ENCODE measurements at regions not wholly inside any gene's neighbourhood (a gene's known extent, or its start where the extent isn't known, plus 50 kb on each side); places are given as distances from the start of the nearest gene placed in this dataset.

DNA sequence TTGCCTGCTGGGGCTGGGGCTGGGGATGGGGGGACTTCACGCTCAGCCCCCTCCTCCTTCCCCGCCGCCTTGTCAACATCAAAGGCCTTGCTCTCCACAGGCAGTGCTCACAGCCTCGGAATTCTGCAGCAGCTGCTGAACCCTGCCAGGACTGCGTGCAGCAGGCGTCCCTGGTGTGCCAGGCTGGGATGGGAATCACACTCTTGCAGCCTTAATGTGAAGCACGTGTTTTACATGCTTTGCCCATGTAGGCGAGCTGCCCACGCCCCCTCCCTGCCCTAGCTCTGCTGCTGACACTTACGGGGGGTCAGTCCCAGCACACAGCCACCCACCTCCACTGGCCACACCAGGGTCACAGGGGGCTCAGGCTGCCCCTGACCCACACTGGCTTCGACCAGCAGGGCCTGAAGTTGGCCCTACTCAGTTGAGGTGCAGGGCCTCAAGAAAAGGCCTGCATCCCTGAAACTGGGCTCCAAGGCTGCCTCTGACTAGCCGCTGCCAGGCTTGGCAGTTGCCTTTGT is 276.2 kb upstream of the RTL1 start:
- DNase-seq (ENCODE audit: low read depth) = no peak

- no peak for DNase-seq (ENCODE audit: low read depth)
Observed at GRCh38 chr14:101181446-101182313, 278.2 kb upstream of the RTL1 start.

GRCh38 chr14:101182476-101182875 is 279.0 kb upstream of the RTL1 start:
- DNase-seq (ENCODE audit: low read depth) = no peak

DNA sequence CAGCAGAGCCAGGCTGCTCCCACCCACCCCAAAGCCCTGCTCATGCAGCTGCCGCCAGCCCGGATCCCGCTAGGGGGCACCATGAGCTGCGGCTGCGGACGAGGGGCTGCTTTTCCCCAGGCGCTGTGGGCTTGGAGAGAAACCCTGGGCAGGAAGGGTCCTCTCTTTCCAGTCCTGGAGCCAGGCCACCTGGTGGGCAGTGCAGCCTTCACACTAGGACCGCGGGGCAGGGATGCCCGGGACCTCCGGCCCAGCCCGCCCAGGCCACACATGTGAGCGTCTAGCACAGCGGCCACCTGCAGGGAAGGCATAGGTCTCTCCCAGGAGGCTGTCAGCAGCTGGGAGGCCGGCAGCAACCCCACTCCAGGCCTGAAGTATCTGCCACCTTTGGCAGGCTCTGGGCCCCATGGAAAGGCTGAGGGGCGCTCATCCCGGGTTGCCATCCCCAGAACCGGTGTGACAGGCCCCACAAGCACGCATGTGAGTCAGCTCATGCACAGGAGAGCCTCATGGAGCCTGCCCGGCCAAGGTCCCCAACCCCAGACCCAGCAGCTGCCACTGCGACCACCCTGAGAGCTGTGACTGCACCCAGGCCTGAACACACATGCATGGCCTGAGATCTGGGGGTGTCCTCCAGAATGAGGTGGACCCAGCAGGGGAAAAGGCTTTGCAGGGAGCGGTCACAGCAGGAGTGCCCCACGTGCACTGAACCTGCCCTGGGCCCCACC is 280.0 kb upstream of the RTL1 start:
- no peak for DNase-seq (ENCODE audit: low read depth)

GRCh38 chr14:101184104-101184455 is 280.6 kb upstream of the RTL1 start:
- no peak for DNase-seq (ENCODE audit: low read depth)

- DNase-seq (ENCODE audit: low read depth) = no peak
Observed at GRCh38 chr14:101184572-101184971, 281.1 kb upstream of the RTL1 start.

DNA sequence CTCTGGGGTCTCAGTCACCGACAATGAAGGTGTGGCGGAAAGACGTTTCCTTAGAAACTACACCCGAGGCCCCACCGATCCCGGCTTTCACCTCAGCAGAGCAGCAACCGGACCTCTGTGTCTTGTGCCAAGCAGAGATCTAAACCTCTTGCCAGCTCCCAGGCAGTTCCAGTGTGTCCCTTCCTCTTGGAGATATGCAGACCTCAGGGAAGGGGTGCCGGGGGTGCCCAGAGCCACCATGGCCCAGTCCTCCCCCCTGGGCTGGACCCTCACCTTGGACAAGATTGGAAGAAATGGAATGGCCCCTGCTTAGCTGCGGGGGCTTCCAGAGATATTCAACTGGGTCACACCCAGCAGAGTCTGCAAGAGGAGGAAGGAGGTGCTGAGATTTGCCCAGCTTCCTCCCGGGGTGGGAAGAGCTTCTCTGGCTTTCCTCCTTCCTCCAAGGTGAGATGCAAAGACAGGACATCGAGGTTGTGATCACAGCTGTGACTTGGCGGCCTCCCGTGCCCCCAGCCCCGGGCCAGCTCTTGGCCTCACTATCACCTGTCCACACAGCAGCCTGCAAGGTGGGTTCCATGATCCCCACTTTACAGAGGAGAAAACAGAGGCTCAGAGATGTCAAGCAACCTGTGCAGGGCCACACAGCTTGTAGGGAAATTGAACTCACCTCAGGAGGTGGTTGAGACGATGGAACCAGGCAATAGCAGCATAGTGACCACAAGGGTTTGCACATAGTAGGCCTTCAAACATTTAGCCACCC is 281.7 kb upstream of the RTL1 start:
- DNase-seq (ENCODE audit: low read depth) = no peak

DNA sequence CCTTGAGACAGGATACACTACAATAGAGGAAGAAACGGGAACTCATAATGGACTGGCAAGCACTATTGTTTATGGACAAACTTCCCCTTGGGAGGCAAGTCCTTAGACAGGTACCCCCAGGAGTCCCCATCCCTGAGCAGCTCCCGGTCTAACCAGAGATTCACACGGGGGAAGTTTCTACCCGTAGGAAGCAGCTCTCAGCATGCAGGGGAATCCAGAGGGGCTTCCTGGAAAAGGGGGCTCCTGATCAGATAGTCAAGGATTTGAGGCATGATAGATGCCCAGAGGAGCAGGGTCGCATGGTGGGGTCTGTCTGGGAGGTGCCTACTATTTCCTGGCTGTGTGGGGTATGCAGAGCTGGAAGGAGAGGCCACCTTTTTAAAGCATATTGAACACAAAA is 282.4 kb upstream of the RTL1 start:
- no peak for DNase-seq (ENCODE audit: low read depth)

- DNase-seq (ENCODE audit: low read depth) = no peak
Observed at GRCh38 chr14:101186544-101186943, 283.0 kb upstream of the RTL1 start.

DNA sequence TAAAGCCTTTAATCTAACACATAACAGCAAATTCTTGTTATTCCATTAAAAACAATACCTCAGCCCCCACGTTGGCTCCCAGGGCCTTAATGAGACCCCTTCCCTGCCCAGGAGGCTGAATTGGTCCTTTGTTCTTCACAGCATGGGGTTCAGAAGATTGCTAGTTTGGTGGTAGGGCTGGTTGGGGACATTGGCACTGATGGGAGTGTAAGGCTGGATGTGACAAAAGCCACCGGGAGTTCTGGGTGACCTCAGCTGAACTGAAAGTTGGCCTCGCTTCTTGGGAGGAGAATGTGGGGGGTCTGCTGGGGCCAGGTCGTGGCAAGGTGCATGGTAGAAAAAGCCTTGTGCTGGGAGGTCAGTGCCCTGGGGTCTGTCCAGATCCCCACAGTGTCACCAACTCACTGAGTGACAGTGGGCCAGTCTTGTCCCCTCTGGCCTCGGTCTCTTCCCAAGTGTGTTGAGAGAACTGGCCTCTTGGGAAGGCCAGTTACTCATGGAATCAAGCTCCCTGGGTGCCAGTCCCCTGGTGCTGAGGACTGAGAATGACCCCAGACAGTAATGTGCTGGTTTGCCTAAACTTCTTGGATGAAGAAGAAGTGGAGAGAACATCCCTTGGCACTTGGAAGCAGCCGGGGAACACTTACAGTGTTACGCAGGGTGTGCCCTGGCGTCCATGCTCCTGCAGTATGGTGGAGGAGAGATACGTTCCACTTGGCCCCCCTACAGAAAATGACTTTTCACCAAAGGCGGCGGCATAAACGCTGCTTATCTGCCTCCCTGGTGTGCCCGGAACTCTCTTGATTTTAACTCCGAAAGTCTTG is 283.7 kb upstream of the RTL1 start:
- DNase-seq (ENCODE audit: low read depth) = no peak

DNA sequence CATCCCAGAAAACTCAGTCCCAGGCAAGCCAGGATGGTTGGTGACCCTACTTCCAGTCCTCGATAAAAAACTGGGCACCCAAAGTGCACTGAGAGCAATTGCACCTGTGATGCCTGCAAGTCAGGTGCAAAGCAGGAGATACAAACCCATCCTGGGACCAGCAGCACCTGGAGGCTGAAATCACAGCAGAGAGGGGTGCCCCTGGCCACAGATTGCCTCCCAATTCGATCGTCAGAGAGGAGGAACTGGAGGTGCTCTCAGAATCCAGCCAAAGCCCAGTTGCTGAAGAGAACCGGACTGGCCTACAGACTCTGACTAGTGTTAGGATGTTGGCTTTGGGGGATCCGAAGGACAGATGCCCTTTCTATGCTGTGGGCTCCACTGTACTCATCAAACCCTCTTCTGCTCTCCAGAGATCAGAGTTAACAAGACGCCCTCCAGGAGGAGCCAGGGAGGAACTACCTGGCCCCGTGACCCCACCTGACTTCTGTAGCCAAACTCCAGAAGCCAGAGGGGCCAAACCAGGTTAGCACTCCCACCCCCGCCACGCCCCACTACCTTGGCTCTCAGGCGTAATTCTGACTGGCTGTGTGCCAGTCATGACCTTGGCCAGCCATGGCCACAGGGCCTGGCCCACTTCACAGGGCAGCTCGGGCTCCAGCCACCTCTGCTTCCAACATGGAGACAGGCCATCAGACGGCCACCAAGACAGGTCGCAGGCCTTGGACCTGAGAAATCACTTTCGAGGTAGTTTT is 284.5 kb upstream of the RTL1 start:
- DNase-seq (ENCODE audit: low read depth) = no peak

DNA sequence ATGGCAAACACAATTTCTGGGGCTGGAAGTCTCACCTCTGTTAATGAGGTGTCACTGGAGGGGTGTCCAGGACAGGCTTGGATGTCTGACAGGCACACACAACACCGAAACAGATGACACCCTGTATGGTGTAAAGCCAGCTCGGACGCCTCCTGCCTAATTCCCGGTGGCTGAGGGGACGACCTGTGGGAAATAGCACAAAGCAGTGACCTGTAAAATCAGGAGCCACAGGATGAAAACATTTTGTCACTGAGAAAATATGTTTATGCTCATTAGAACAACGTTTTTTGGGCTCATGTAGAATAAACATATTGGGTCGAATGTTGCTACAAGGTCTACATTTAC is 285.0 kb upstream of the RTL1 start:
- no peak for DNase-seq (ENCODE audit: low read depth)

- no peak for DNase-seq (ENCODE audit: low read depth)
Observed at GRCh38 chr14:101189266-101189665, 285.7 kb upstream of the RTL1 start.

- no peak for DNase-seq (ENCODE audit: low read depth)
Observed at GRCh38 chr14:101189962-101190560, 286.5 kb upstream of the RTL1 start.

DNA sequence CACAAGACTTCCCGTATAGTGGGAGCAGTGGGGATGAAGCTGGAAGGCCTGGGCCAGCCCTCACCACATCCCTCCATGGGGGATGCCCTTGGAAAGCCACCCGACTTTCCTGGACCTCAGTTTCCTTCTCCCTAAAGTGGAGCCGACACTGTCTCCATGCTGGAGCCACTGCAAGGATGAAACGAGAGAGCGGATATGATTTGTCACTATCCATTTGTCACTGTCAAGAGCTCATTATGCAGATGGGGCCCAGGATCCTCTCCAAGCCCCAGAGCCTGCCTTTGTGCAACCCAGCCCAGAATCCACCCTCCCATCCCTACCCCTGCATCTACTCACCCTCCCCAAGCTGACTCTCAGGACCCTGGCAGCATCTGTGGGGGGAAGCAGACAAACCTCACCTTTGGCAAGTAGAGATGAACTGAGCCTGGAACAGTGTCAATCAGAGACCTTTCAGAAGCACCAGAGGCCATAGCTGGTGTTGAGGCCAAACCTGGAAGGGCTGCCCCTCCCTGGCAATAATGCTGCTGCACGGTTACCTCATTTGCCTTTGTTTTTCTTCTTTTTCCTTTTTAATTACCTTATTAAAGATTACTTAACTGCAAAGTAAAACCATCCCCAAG is 287.7 kb upstream of the RTL1 start:
- no peak for DNase-seq (ENCODE audit: low read depth)

- DNase-seq (ENCODE audit: low read depth) = no peak
Observed at GRCh38 chr14:101191721-101192660, 288.5 kb upstream of the RTL1 start.

GRCh38 chr14:101192661-101193000 is 289.1 kb upstream of the RTL1 start:
- no peak for DNase-seq (ENCODE audit: low read depth)

GRCh38 chr14:101193106-101193844 is 289.8 kb upstream of the RTL1 start:
- no peak for DNase-seq (ENCODE audit: low read depth)
